ENCODE measurements at regions not wholly inside any gene's neighbourhood (a gene's known extent, or its start where the extent isn't known, plus 50 kb on each side); places are given as distances from the start of the nearest gene placed in this dataset.

DNA sequence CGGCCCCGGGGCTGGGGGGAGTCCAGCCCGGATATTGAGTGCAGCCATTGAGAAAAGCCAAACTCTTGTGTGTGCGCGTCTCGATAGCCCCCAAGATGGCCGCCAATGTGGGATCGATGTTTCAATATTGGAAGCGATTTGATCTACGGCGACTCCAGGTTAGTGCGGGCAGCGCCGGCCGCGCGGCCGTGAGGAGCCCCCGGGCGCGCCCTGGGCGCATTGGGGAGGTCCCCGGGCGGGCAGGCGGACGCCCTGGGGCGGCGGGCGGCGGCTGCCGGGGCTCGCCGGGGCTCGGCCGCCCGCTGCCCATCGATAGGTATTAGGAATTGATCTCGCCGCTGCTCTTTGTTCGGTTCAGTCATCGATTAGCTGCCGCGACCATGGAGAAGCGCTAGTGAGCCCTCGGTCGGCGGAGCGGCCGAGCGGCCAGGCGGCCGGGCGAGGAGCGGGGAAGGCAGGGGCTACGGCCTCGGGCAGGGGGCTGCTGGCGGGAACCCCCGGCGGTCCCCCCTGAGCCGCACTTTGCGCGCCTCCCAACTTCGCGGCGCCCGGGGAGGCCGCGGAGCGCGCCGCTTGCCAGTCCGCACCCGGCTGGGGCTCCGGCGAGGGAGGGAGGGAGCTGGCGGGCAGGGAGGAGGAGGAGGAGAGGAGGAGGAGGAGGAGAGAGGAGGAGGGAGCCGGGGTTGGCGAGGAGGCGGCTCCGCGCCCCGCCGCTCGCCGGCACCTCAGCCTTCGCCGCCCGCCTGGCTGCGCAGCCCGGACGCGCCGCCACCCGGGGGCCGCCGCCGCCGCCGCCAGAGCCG is 113.9 kb upstream of the MYL2 start, which contains the start of gene CUX2:
TSS of gene CUX2 (plus strand) at position 83 of the 803 bp plus-strand sequence.
- intact Hi-C loops (cut with DNase I) = no loop called here
- ATAC-seq (no peak), DNase-seq (no peak)
- peaks cover 67 to 99% of the 10 kb centered on the region in 2 donors for H3K27me3 ChIP-seq
- TF ChIP-seq, protein P1, sequence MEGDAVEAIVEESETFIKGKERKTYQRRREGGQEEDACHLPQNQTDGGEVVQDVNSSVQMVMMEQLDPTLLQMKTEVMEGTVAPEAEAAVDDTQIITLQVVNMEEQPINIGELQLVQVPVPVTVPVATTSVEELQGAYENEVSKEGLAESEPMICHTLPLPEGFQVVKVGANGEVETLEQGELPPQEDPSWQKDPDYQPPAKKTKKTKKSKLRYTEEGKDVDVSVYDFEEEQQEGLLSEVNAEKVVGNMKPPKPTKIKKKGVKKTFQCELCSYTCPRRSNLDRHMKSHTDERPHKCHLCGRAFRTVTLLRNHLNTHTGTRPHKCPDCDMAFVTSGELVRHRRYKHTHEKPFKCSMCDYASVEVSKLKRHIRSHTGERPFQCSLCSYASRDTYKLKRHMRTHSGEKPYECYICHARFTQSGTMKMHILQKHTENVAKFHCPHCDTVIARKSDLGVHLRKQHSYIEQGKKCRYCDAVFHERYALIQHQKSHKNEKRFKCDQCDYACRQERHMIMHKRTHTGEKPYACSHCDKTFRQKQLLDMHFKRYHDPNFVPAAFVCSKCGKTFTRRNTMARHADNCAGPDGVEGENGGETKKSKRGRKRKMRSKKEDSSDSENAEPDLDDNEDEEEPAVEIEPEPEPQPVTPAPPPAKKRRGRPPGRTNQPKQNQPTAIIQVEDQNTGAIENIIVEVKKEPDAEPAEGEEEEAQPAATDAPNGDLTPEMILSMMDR (IDR thresholded peaks at IDR 0.05) = no peak
- no peaks in the 10 kb centered on the region for H3K9me3 ChIP-seq
- no peak within 1 kb of the TSS for H3K4me3 ChIP-seq
- H3K27ac ChIP-seq = no peak within 1 kb of the TSS
- no peaks in the 10 kb centered on the region for H3K36me3 ChIP-seq
- peaks cover 0 to 13% of the 10 kb centered on the region in 2 donors for H3K4me1 ChIP-seq

DNA sequence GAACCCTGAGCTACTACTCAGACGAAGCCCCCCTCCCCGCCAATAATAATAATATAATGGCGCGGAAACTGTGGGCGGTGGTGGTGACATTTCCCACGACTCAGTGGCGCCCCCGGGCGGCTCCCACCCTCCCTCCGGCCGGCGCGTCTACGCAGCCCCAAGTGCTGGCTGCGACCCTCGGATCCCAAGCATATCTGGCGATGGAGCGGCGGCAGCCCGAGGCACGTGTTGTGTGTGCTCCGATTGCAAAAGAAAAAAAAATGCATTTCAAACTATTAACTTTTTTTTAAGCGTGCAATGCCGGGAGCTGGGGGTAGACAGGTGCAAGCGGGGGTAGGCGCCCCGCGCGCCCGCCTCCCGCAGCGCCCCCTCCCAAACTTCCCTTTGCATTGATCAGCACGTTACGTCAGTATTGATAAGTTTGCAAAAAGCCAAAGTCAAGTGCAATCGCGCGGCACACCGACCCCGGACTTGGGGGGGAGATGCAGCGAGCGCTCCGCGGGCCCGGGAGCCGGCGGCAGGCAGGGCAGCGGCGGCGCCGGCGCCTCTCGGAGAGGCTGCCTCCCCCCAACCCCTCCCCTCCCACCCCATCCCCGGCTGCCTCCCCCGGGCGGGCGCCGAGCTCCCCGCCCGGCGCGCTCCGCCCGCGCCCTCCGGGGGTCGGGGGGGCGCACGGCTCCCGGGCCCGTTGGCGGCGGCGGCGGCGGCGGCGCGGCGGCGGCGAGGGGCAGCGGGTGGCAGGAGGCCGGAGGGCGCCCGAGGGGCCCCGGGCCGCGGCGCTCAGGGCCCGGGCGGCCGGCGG is 113.1 kb upstream of the MYL2 start:
- H3K27me3 ChIP-seq = peaks cover 67 to 99% of the 10 kb centered on the region in 2 donors
- no peak for DNase-seq

DNA sequence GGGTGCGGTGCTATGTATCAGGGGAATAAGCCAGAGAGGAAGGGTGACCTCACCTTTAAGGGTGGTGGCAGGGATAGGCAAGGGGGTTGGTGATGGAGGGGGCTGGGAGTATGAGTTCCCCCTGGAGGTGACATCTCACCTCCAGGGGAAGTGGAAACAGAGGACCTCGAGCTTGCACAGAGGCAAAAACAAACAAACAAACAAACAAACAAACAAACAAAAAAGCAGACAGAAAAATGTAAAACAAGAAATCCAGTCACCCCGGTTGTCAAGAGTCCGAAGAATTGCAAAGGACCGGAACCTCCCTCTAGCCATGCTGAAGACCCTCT is 112.2 kb upstream of the MYL2 start:
- intact Hi-C loops (cut with DNase I) = no loop called here
- H3K4me1 ChIP-seq = peaks cover 0 to 13% of the 10 kb centered on the region in 2 donors
- no peak overlapping the region for H3K27ac ChIP-seq
- DNase-seq (no peak), ATAC-seq (no peak)
- no peaks in the 10 kb centered on the region for H3K9me3 ChIP-seq
- no peak overlapping the region for H3K4me3 ChIP-seq
- peaks cover 66 to 99% of the 10 kb centered on the region in 2 donors for H3K27me3 ChIP-seq
- H3K36me3 ChIP-seq = no peaks in the 10 kb centered on the region
- TF ChIP-seq, protein P1 (IDR thresholded peaks at IDR 0.05) = no peak

More for the DNA sequence above, 113.1 kb upstream of the MYL2 start:
- no peaks in the 10 kb centered on the region for H3K36me3 ChIP-seq
- ATAC-seq = no peak
- H3K9me3 ChIP-seq = no peaks in the 10 kb centered on the region
- H3K27ac ChIP-seq = no peak overlapping the region
- TF ChIP-seq, protein P1 (IDR thresholded peaks at IDR 0.05) = no peak
- intact Hi-C loops (cut with DNase I) = no loop called here
- H3K4me3 ChIP-seq = no peak overlapping the region
- peaks cover 0 to 13% of the 10 kb centered on the region in 2 donors for H3K4me1 ChIP-seq

DNA sequence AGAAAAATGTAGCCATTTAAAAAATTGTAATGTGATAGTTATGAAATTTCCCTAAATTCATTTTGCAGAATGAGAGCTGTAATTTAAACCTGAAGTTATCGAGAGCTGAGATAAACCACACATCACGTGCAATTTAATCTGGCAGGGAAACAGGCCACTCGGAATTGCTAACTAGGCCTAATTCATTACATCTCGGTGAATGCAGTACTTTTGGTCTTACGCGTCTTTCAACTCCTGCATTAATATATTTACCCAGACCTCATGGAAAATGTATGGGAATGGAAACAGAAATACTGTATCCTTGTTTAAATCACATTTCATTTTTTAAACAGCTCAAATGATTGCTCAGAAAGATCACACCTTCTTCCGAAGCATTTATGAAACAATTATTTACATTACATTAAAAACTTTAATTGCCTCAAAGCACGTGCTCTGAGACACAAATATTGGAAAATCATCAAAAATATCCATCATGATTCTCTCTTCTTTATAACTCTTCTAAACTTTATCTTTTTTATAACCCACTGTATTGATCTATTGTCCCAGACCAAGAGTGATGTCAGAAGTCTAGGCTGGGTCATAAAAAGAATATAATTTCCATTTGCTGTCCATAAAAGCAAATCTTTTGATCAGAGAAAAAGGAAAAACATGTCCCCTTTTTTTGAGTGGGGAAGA is 111.7 kb upstream of the MYL2 start:
- no peak for DNase-seq
- peaks cover 61 to 97% of the 10 kb centered on the region in 2 donors for H3K27me3 ChIP-seq
- no peak overlapping the region for H3K27ac ChIP-seq
- no peak overlapping the region for H3K4me3 ChIP-seq
- TF ChIP-seq, protein P1 (IDR thresholded peaks at IDR 0.05) = no peak
- no peaks in the 10 kb centered on the region for H3K9me3 ChIP-seq
- peaks cover 0 to 13% of the 10 kb centered on the region in 2 donors for H3K4me1 ChIP-seq
- ATAC-seq = no peak
- H3K36me3 ChIP-seq = no peaks in the 10 kb centered on the region
- intact Hi-C loops (cut with DNase I) = no loop called here
